HG03280 (cell line): ENCODE measurements at regions not wholly inside any gene's neighbourhood (a gene's known extent, or its start where the extent isn't known, plus 50 kb on each side); places are given as distances from the start of the nearest gene placed in this dataset.
A peak's percentile ranks its signal among the peaks of the same experiment; 100 is the strongest.
"Not testable (repeated sequence)": the region's sequence is repeated elsewhere in the genome, so short reads cannot be mapped to it uniquely, and the experiment has no call there.

ENCODE experiments used
- ATAC-seq: cut with Tn5 transposase; IDR thresholded peaks from one replicate; pipeline ENCODE4 v1.9.1; 2021; ENCODE audit warnings: mild to moderate bottlenecking, moderate library complexity; ENCODE audit not compliant: unreplicated experiment

DNA sequence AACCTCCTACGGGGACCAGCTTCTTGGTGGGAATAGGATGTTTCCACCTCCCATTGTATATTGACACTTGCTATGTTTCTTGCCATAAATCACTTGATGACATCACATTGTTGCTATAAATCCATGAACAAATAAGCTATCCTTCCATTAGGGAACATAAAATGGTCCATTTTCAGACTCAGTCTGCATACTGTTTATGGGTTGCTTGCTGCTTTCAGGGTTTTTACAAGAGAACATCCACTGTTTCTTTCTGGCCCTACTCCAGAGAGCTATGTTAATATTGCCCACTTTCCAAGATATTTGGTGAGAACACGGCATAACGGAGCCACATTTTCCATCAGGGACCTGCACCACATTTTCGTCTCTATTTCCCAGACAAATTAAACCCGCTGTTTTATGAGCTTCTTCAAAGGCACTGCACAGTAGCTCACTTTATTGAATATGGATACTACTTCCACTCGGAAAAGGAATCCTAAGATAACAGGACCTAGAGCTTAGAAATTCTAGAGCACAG is 800.2 kb downstream of the KCNJ2 start:
- no peak for ATAC-seq

DNA sequence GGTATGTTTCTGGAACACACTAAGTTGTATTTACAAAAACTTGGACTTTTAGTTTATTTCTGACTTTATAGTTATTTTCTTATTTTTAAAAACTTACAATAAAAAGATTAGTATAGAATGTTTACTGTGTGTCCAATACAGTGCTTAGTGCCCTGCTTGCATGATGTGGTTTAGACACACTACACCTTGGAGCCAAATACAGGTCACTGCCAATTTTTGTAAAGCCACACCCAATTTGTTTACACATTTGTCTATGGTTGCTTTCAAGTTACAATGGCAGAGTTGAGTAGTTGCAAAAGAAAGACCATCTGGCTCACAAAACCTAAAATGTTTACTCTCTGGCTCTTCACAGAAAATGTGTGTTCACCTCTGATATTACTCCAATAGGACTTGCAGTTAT is 807.1 kb downstream of the KCNJ2 start:
- no peak for ATAC-seq

DNA sequence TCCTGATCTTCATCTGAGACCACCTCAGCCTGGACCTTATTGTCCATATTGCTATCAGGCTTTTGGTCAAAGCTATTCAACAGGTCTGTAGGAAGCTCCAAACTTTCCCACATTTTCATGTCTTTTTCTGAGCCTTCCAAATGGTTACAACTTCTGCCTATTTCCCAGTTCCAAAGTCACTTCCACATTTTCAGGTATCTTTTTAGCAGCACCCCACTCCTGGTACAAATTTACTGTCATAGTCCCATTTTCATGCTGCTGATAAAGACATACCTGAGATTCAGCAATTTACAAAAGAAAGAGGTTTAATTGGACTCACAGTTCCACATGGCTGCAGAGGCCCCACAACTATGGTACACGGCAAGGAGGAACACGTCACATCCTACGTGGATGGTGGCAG is 815.5 kb downstream of the KCNJ2 start:
- no peak for ATAC-seq

DNA sequence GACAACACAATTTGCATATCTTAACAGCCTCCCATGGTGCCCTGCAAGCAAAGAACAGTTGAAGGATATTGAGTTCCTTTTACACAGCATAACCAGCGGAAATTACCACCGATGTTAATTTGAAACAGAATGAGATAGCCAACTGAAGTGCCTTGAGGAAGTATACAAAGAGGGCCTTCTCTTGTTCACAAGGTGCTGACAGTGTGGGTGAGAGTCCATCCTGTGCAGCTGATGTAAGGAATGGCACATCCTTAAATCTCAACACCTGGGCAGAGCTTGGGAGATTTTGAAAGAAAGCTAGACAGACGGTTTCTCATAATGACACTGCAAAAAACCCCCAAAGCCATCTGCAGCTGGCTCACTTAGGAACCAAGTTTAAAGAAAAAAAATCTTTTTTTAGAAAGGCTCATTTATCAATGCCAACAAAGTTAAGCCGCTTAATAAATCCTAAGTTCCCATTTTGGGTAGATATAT is 818.6 kb downstream of the KCNJ2 start:
- peak; percentile 59 for ATAC-seq

DNA sequence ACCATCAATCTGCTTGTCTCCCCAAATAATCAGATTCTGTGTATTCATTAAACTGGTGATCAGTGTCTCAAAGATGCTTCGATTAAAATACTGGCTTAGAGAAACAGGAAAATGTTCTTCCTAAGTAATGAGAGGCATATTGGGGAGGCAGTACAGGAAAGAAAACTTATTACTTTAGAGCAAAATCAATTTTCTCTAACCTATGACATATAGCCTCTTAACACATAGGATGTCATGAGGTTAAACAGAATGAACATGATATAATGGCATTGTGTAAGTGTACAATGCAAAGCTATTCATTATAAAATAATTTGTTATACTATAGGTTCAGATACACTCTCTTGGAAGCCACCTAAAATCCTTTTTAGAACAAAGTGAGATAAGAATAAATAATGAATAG is 819.3 kb downstream of the KCNJ2 start:
- no peak for ATAC-seq

DNA sequence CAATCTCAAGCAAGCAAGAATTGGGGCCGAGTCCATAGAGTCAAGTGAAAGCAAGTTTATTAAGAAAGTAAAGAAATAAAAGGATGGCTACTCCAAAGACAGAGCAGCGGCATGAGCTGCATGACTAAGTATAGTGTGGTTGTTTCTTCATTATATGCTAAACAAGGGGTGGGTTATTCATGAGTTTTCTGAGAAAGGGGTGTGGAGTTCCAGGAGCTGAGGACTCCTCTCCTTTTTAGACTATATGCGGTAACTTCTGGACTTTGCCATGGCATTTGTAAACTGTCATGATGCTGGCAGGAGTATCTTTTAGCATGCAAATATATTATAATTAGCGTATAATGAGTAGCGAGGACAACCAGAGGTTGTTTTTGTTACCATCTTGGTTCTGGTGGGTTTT is 819.9 kb downstream of the KCNJ2 start:
- ATAC-seq = no peak

DNA sequence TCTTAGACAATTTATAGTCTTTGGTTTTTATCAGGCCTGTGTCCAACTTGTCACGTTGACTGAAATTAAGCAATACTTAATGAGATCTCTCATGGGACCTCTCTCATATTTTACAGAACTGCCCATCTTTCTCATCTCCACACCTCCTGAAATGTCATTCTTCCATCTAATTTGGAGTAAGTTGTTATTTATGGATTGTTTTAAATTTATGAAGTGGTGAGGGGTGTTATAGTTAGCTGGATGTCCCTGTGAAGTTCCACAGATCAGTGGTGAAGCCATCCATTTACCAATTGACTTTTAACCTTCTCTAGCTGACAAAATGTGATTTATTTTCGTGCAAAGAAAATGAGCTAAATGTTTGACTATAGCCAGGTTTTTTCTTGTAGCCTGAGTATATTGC is 824.9 kb downstream of the KCNJ2 start:
- ATAC-seq = no peak

DNA sequence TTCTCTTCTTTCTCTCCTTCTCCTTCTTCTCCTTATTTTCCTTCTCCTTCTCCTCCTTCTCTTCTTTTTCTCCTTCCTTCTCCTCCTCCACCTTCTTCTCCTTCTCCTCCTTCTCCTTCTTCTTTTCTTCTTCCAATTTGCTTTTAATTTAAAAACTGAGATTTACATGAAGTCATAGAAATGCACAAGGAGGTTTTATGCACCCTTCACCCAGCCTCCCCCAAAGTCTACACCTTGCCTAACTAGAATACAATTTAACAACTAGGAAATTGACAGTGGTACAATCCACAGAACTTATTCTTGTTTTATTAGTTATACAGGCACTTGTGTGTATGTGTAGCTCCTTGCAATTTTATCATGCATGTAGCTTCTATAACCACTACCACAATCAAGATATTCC is 826.7 kb downstream of the KCNJ2 start:
- no peak for ATAC-seq

DNA sequence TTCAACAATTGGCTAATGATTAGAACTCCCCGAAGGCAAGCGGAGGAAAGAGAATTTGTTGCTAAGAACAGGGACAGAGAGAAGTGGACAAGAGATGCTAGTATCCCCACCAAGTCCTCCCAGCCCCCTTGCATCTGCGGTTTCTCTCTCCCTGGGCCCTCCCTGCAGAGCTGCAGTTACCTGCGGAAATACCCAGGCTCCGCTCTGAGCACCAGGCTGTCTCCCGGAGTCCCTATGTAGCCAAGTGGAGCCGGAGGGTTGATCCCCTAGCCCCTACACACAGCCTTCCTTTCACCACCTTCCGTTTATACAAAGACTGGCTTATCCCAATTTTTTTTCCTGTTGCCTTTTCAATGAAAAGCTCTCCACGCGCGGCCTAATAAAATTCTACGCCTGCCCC is 834.4 kb downstream of the KCNJ2 start:
- ATAC-seq = no peak

DNA sequence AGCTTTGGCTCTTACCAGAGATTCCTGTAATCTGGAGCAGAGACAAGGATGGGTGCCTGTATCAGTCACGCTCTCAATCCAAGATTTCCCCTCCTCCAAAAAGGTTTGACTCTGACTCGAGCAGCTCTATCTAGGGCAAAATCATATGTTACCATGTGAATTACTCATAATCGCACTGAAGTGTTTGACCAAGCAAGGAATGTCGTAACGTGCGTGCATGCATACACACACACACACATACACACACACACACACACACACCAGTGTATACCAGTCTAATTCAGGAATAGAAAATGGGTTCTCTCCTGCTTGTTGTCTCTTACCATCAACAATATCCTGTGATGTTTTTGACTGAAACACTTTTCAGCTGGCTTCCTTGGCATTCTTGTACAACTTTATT is 835.1 kb downstream of the KCNJ2 start:
- ATAC-seq = no peak

DNA sequence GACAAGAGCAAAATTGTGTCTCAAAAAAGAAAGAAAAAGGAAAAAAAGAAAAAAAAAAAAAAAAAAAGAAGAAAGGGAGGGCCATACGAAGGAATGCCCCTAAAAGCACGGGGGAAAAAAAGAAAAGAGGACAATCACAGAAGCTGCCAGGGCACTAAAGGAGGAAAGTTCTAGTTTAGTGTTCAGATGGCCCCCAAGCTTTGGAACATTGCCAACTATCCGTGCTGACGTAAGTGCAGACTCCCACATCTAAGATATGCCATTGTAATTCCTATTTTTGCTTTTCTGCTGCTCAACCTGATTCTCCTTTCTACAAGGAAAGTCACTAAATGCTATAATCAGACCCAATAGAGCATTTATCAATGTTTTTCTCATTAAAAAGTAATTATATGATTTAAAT is 842.1 kb downstream of the KCNJ2 start:
- no peak for ATAC-seq

DNA sequence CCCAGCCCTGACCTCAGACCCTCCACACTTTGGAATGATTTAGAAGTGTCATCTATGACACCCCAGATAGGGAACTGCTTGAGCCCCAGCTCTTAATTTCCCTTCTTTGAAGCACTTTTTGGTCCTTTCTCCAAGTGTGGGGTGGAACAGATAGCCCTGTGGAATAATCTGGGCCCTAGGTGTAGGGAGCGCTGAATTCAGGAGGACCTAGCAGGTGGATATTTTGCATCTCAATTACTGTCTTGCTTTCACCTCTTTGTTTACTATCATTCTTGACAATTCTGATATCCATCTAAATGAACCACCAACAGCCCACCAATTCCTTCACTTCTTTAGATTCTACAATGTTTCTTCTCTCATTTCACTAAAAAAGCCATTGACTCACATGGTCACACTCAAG is 850.4 kb downstream of the KCNJ2 start:
- ATAC-seq = no peak

DNA sequence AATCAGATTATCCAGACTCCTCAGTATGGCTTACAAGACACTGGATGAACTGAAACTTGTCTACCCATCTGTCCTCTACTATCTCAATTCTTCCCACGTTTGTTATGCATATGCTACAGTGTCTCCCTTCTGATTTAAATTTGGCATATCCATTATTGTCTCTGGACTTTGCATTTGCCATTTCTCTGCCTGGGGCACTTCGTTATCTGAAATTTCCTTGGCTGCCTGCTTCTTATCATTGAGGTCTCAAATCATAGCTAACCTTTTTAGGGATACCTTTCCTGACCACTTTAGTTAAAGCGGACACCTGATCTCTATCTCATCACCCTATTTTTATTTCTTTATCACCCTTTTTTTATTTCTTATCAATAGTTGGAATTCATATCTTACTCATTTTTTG is 853.4 kb downstream of the KCNJ2 start:
- ATAC-seq = no peak

DNA sequence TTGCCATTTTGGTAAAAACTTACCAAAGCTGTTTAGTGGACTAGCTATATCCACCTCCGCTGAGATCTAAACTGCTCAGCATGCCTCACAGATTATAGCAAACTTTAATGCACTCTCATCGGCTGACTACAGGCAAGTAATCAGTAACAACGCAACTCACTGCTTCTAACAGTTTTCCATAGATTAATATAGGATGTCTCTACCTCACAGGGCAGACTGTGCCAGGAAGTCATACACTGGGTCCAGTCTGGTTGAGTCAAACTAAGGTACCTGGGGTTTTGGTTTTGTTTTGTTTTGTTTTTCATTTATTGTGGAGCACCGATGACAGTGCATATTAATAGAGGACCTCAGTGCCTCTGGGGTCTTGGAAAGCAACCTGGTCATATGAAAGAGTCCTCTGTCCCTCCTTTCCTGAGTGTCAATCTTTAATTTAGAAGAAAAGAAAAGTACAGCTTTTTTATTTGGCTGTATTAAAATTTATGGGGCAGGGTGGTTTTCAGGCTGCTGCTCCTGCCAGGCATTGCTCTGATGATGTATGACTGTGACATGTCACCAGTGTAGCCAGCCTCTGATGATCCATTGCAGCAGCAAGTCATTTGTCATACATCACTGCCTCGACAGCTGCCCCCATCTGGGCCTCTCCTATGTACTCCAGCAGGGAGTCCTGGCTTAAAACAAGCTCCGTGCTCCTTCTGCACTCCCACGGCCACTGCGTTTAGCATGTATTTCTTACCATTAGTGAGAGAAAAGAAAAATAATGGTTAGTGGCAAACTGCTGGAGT is 854.1 kb downstream of the KCNJ2 start:
- no peak for ATAC-seq

DNA sequence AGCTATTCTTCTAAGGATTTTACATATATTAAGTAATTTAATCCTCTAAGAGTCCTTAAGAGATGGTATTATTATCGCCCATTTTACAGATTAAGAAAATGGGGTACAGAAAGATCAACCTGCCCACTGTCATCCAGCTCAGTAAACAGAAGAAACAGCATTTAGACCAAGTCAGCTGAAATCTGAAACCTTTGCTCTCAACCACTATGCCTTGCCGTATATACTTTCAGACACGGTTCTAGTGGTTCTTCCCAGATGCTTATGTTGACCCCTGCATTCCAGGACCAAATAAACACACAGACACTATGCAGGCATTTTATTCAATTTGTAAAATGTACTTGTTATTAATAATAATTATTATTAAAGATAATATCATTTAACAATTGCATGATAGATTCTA is 854.8 kb downstream of the KCNJ2 start:
- ATAC-seq = no peak

DNA sequence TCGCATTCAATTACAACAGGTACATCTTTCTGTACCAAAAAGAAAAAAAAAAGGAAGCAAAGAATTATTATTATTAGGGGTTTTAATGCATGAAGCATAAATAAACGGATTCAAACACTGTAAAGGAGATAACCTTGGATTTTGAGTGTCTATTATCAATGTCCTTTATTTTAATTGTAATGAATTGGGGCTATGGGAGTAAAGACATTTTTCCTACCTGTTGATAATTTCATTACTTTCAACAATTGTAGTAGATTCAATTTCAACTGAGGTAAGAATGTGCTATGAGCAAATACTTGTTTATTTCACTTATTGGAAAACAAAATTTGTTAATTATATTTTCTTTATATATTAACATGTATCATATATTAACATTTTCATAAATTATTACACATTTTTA is 855.6 kb downstream of the KCNJ2 start:
- ATAC-seq = no peak

DNA sequence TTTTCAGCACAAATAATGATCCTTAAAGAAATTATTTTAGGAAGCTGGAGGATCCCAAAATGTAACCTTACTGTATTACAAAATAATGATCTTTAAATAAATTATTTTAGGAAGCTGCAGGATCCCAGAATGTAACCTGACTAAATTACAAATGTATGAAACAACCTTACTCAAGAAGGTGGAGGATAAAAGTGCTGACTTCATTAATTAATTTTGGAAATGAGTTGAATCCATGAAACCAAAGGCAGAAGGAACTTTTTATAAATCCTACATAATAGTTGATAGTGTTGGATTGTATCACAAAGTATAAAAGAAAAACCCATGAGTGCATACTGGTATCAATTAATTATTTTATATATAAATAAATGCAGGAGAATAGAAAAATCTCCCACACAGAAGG is 859.9 kb downstream of the KCNJ2 start:
- no peak for ATAC-seq

DNA sequence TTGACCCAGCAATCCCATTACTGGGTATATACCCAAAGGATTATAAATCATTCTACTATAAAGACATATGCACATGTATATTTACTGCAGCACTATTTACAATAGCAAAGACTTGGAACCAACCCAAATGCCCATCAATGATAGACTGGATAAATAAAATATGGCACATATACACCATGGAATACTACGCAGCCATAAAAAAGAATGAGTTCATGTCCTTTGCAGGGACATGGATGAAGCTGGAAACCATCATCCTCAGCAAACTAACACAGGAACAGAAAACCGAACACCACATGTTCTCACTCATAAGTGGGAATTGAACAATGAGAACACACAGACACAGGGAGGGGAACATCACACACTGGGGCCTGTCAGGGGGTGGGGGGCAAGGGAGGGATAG is 862.0 kb downstream of the KCNJ2 start:
- ATAC-seq = not testable (repeated sequence)

DNA sequence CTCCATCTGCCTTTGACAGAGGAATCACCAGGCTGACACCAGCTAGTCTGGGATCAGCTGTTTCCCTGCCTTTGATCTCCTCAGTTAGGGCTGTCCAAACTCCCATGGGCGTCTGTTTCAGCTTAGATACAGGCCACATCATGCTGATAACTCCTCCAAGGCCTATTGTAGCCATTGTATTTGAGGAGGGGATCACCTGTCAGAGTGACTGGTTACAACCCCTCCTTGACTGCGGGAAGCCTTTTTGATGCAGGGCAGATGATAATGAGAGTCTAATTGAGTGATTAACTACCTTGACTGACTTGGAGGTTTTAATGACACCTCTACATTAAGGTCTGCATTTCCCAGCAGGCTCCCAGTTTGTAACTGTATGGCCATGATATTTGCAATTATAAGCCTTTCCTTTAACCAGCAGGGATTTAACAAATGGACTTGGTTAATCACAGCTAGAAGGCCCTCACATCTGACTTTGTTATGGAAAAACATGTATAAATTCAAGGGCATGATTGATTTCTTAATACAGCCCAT is 863.5 kb downstream of the KCNJ2 start:
- no peak for ATAC-seq

DNA sequence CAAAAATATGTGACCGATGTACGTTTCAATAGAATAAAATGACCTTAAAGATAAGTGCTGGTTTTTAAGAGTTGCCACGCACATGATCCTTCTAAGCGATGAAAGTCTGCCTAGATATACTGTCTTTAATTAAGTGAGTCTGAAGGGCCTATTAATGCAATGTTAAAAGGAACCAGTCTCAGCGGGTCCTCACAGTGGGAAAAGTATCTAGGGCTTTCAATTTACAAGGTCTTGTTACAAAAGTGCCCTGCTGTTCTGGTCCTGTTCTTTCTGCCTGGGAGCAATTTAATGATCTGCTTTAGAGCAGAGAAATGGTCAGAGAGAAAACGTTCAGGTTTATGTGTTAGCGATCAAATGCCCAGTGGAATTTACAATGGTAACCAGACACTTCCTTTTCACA is 864.0 kb downstream of the KCNJ2 start:
- ATAC-seq = no peak

DNA sequence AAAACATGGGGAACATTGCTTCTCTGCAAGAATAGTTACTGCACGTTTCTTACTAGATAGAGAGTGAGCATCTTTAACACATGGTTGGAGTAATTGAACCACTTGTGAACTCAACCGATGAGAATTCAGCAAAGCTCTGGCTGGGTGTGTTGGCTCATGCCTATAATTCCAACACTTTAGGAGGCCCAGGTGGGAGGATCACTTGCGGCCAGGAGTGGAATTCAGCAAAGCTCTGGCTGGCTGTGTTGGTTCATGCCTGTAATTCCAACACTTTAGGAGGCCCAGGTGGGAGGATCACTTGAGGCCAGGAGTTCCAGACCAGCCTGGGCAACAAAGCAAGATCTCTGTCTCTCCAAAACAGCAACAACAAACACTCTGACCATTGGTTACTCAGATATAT is 865.9 kb downstream of the KCNJ2 start:
- no peak for ATAC-seq

DNA sequence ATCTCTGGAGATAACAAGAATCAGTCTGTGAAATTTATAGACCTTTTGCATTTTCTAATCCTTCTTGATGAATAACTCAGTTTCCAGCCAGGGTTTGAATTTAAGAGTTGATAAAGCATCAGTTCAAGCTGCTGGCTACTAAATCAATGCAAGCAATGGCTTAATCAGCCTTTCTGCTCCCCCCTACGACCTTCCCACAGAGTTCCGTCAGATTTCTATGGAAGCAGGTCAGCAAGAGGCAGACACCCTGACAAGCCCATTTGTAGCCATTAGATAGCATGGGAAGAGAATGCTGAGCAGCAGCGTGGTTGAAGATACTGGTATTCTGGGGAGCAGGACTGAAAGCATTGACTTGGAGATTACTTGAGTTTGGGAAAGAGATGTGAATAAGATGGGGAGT is 868.1 kb downstream of the KCNJ2 start:
- no peak for ATAC-seq

DNA sequence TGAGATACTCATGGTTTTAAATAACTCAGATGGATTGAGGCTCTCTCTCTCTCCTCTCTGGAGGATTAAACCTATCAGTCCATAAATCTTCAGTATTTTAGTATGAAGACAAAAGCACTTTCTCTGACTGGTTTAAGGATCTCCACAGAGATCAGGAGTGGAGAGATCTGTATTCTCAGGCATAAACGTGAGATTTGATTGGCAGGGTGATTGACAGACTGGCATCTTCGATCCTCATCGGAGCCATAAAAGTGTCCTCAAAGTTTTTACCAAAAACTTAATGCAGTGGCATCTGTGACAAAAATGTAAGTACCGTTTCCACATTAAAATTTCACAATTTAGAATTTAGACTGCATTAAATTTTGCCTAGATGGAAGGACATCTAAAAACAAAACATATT is 870.1 kb downstream of the KCNJ2 start:
- ATAC-seq = no peak
